ENCODE measurements at regions not wholly inside any gene's neighbourhood (a gene's known extent, or its start where the extent isn't known, plus 50 kb on each side); places are given as distances from the start of the nearest gene placed in this dataset.

DNA sequence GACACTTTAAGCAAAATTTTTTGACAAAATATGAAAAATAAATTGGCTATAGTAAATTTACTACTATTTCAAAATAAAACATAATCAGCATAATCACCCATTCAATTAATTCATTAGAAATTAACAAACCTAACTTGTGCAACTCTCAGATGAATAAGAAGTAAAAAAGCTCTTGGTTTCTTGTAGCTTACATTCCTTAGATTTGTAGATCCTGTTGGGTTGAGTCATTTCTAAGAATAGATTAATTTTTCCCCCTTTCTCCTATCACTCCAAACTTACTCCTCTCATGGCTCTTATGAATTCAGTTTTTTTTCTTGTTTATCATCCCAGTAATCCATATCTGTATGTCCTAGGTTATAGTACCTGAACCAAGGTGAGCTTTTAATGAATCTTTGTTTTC lies 230.9 kb upstream of the LRIG3 start:
- TF ChIP-seq CTCF (conservative IDR thresholded peaks at IDR 0.05; ENCODE audit: low read length) (no peak), EZH2phosphoT487 (IDR thresholded peaks at IDR 0.05; ENCODE audit: borderline replicate concordance, low read depth, low read length) (no peak)
